HG03135 (cell line): ENCODE measurements at regions not wholly inside any gene's neighbourhood (a gene's known extent, or its start where the extent isn't known, plus 50 kb on each side); places are given as distances from the start of the nearest gene placed in this dataset.

Experiments
- ATAC-seq: cut with Tn5 transposase; IDR thresholded peaks from one replicate; pipeline ENCODE4 v1.9.1; 2021; ENCODE audit warnings: mild to moderate bottlenecking, moderate library complexity; ENCODE audit not compliant: unreplicated experiment

DNA sequence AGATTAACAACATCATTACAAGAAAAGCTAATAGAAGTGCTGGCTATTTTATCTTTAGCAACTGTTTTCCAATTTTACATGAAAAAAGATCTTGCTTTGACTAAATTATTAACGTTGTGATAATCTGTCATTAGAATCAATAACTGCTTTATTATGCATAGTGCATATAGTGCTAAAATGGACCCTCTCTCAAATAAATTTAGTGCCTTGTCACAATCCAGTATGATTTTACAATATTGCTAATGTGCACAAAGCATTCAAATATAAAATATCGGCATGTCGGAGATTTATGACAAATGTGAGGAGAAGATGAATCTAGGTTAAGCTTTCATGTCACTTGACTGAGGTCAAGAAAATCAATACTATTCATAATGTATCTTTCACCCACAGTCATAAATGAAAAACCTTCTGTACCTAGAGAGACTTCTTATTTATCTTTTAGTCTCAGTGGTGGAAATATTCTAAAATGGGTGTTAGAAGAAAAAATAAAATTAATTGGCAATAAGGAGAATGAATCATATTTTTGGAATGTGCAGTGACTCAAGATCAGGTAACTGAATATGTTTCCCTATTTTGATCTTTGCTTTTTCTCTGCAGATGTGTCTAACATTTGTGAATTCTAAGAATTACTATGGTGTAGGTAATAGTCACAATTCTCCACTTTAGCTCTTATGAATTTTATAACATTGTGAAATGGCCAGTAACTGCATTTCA, 672.9 kb upstream of the GRAMD2B start:
- no peak for ATAC-seq

DNA sequence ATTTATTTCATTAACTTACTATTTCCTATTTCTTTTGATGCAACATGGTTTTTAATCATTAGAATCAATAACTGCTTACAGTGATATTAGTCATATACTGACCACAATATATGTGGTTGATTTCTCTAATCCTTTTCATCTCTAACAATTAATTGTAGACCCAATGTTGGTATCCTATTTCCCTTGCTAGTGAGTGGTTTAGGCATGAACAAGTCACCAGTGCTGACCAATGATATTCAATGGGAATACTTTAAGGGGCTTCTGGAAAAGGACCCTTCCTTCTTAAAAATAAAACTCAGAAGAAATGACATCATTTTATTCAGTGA, 672.4 kb upstream of the GRAMD2B start:
- ATAC-seq: no peak

DNA sequence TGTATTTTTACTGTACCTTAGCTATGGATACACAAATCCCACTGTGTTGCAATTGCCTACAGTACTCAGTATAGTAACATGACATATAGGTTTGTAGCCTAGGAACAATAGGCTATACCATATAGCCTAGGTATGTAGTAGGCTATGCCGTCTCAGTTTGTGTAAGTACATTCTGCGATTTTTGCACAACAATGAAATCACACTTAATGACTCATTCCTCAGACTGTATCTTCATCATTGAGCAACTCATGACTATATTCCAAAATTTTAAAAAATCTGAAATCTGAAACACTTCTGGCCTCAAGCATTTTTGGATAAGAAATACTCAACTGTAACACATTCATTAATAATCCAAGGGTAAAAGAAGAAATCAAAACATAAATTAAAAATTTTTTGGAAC, 666.8 kb upstream of the GRAMD2B start:
- ATAC-seq: no peak

DNA sequence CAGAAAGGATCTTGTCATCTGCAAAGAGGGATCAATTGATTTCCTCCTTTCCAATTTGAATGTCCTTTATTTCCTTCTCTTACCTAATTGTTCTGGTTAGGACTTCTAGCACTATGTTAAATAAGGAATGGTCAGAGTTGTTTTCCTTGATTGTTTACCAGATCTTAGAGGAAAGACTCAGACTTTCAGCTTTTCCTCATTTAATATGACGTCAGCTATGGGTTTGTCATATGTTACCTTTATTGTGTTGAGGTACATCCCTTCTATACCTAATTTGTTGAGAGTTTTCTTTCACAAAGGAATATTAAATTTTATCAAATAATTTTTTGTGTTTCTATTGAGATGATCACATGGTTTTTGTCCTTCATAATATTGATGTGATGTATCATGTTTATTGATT, 656.5 kb upstream of the GRAMD2B start:
- ATAC-seq: no peak

DNA sequence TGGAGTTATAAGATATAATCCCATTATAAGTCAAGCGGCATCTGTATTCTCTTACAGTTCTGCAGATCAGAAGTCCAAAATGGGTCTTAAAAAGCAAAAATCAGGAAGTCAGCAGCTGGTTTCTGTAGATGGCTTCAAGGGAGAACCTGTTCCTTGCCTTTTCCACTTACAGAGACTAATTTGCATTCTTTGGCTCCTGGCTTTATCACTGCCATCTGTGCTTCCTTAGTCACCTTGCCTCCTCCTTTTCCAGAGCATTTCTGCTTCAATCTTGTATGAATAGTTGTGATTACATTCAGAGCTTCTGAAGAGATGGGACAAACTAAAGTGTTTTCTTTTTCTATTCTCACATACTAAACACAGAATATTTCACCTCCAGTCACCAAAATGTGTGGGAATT, 647.3 kb upstream of the GRAMD2B start:
- ATAC-seq: no peak

DNA sequence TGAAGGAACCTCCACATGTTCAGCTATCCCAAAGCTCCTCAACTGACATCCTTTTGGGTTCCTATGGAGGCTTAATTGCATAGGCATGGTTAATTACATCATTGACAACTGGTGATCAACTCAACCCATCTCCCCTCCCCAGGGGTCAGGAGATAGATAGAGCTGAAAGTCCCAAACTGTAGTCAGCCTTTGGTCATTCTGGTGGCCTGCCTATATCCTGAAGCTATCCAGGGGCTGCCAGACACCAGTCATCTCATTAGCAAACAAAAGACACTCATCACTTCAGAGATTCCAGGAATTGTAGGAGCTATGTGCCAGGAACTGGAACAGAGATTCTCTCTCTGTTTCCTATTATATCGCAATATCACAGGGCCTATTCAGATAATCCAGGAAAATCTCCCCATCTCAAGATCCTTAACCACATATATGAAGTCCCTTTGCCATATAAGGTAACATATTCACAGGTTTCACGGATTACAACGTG, 646.5 kb upstream of the GRAMD2B start:
- ATAC-seq: no peak

DNA sequence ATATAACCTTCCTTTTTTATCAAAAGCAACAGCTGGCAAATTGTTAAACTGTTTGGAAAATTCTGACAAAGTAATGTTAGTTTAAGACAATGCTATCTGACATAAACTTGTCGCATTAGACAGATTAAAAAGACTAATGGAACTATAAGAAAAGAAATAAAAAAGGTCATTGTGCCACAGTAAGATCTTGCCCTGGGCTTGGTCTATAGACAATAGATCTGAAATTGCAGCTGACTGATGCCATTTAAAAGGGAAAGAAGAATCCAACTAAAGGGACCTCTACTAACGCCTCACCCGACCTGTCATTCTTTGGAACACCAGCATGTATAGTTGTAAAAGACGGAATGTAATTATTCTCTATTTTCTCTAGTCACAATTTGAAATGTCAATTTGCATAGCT, 644.4 kb upstream of the GRAMD2B start:
- no peak for ATAC-seq

DNA sequence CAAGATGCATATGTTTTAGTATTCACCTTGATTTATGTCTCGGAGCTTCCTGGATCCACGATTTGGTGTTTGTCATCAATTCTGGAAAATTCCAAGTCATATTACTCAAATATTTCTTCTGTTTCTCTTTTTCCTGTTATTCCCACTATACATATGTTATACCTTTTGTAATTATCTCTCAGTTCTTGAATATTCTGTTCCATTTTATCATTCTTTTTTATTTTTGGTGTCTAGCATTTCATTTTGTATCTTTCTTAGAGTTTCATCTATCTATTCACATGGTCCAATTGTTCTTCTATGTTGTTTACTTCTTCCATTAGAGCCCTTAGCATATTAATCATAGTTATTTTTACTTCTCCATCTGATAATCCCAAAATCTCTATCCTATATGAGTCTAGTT, 637.8 kb upstream of the GRAMD2B start:
- ATAC-seq: no peak

DNA sequence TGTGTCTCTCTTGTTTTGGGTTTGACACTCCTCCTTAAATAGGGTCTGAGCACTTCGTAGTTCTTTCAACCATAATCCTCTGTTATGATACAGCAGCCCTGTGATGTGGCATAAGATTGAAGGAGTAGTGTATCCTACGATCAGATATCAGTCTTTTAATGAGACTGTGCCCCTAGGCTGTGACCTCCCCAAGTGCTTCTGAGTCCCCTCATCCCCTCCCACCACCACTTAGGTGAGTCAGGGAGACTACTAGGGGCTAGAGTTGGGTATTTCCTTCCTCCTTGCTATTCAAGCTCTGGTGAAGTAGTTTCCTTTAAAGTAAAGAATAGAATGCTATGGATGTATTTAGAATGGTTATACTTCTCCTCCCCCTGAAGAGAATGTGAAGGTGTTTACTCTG, 637.2 kb upstream of the GRAMD2B start:
- no peak for ATAC-seq

DNA sequence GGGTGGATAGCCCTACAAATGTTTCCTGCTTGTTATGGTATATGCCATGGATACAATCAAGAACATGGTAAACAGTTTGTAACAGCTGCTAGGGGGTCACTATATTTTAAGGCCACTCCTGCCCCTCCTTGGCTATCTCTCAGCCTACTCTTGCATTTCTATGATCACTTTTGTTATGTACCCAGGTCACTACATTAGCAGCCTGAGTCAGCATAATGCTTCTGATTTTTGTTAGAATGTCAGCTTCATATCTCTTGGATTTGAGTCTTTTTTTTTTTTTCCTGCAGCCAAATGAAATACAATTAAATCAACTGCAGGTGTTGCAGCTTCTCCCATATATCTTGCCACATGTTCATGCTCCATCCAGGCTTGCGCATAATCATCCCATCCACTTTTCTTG, 629.7 kb upstream of the GRAMD2B start:
- ATAC-seq: no peak

DNA sequence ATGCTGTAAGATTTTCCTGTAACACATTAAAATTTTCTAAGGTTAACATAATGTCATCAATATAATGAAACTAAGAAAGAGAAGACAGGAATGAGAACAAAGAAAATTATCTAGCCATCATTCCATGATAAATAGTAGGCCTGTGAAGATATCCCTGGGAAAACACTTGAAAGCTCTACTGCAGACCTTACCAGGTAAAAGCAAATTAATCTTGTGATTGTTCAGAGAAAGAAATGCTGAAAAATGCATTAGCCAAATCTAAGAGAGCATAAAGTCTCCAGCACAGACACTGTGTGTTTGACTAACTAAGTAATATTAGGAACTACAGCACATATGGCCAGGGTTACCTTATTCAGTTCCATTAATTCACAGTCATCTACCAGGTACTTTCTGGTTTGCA, 628.3 kb upstream of the GRAMD2B start:
- no peak for ATAC-seq

DNA sequence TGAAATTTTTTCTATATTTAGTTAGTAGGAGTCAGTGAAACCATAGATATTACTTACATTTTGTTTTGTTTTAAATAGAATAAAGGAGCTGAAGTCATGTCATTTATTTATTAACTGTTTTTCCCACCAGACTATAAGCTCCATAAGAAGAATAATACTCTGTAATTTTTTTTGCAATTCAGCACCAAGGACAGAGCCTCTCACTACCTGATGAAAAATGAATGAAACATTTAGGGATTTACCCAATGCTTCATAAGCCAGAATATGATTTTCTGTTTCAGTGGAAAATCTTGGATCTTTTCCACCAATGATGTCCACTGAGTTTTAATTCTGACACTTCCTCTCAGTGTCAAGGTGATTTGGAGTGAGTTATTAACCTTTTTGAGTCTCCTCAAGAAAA, 624.9 kb upstream of the GRAMD2B start:
- no peak for ATAC-seq

DNA sequence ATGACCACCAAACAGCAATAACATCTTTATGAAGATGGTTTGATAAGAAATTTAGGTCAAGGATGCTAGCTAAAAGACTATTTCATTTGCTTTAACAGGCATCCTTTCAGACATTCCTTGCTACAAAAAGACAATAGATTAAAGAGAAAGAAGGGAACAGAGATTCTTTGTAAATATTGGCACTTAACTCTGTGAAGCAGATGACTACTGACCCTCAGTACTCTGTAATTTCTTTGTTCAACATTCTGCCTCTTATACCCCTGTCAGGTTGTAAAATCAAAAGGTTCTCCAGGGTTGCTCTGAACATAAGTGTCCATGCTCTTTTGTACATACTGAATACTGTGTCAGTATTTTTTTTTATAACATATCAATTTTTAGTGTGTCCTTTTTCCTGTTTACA, 610.6 kb upstream of the GRAMD2B start:
- ATAC-seq: no peak

DNA sequence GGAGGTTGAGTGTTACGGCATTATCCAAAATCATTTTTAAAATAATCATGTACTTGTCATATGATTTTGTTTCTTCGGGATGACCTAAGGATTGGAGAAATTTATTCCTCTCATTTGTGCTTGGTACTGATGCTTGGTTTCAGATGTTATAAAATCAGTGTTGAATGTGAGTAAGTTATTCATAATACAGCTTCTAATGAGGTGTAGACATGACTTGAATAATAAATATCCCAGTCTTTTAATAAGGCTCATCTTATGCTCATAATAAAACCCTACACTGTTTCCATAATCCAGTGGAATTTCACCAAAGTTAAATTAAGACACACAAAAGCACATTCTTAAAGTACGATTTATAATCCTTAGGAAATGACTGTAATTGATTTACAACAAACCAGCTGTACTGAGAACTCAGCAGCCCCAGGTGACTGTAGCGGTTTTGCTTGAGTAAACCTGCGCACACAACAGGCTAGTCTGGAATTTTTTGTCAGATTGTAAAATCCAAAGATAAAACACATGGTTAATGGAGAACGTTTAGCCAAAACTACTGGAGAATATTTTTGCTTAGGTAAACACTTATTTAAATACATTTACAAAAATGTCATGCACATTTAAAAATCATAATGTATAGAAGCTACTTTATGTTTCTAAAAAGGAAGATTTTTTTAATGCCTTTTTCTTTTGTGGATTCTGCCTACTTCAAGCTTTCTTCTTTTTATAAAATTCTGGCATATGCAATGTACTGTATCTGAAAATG, 609.8 kb upstream of the GRAMD2B start:
- ATAC-seq: no peak

DNA sequence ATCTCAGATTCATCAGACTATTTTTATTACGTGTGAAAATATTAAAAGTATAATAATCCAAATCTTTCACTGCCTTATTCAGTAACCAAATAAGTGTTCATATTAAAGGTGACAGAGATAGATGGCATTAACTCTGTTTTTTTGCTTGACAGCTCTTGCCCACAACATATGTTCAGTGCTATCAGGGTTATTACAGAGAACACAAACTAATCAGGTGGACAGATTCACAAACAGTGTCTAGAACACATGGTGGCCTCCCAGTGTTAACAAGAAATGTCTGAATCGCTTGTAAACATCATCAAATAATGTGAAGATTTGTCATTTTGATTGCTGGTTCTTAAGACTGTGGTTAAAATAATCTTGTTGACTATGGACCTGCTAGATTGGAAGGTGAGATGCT, 609.1 kb upstream of the GRAMD2B start:
- no peak for ATAC-seq

DNA sequence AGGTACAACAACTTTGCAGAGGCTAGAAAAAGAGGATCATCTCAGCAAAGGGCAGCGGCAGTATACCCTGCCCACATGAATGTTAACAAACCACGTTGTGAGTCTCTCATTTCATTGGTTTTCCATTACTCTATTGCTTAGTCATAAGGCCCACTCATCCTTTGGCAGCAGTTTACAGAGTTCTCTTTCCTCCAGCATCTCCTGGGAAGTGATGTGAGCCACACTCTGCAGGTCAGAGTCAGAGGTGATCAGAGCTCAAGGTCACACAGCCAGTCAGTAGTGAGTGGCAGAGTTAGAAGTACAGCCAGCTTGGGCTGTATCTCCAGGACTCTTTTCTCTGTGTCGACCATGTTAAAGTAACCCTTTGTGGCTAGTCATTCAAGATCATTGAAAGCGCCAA, 599.6 kb upstream of the GRAMD2B start:
- no peak for ATAC-seq

DNA sequence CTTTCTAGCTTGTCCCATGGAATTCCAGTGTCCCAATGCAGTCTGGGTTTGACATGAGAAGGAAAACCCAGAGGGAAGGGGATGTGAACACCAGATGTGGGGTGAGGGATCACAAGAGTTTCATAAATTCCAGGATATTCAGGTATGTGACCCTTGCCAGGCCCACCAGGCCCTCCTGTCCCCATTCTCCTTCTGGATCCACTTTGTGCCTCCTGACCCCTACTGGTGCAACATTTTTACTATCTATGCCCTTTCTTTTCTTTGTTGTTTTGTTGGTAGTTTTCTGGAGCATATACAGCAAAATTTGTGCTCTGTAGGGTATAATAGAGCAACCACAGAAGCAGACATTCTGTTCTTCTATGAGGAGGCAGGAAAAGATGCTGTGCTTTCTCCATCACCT, 597.0 kb upstream of the GRAMD2B start:
- ATAC-seq: no peak

DNA sequence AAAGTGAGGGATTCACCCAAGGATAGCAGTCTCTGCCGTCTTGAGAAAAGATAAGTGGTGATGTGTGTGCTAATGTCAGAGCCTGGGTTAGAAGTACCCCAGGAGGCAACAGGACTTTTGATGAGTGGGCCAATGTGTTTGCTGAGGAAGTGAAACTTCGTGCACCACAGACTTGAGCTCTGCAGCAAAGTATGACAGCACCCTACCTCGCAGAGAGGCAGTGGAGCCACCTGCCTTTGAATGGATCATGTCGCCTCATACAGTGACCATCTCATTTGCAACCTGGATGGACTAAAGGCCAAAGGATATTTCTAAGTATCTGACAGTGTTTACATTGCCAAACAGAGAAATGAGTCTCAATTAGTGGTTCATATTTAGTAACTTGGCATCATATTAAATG, 593.9 kb upstream of the GRAMD2B start:
- peak; percentile 83 for ATAC-seq

DNA sequence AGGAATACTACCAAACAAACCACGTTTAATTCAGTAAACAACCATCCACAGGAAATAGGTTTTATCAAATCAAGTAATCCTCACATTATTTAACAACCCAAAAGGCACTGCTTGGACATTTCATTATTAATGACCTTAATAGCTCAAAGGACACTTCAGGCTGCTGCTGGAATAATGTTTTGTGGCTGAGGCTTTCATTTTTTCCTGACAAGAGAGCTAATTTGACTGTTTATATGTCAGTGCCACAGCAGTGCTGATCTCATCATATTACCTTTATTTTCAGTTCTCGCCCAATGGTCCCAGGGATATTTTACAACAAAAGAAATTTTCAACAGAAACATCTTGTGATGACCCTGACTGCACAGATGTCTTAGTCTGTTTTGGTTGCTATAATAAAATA, 589.8 kb upstream of the GRAMD2B start:
- ATAC-seq: no peak

DNA sequence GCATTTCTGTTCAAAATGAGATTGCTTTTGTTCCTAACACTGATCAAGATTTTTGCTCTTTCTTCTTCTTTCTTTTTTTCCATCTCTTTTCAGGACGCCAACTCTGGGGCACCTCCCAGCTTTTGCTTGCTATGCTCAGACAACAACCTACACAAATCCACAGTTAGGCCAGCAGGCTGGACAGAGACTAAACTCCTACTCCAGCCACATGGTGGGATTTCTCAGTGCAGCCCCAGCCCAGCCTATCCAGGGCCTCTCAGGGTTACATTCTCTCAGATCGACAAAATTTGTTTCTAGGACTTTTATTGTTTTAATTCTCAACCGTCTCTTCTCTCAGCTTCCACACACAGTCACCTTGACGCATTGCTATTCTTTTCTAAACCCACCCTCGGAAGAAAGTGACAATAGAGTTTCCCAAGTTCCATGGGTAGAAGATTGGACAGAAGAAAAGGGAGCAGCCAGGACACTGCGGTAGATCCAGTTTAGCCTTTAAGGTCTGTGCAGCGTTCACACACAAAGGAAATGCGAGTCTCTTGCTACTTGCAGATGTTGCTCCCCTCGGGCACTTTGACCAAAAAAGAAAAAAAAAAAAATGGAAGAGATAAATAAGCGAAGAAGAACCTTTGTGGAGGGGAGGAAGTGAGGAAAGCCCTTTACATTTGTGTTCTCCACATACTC, 588.6 kb upstream of the GRAMD2B start:
- ATAC-seq: no peak

DNA sequence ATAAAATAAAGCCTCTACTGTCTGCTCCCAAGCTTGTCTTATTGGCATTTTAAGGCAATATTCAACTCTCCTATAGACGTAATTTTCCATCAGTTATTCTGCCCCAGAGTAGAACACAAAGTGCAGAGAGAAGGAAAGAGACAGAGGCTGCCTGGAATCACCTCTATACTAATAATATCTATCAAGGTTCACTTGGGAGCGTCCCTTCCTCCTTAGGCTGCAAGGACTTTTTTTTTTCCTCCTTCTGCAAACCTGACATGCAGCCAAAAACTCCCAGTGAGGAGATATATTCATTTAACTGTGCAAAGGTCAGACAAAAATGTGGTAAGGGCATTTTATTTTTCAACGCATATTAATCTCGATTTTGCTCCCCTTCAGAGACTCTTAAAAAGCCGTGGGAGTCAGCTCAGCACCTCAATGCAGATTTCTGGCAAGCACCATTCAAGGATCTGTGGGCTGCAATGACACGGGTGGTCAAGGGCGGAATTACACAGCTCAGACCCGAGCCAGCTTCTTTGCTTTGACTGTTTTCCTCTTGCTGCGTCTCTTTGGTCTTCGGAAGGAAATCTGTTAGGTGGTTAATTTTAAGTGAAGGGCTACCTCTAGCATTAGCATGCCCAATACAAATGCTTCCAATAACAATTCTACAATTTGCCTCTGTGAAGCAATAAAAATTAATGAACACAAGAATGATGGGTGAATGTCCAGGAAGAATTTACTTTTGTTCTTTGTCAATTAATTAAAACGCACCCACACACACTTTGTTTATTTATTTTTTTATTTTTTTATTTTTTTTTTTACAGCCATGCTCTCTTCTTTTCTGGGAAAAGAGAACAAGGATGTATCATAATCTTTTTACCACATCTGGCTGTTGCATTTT, 587.7 kb upstream of the GRAMD2B start:
- ATAC-seq: peak; percentile 63
